Cardiac muscle cell (in vitro differentiated cells and primary cell): ENCODE measurements at regions not wholly inside any gene's neighbourhood (a gene's known extent, or its start where the extent isn't known, plus 50 kb on each side); places are given as distances from the start of the nearest gene placed in this dataset.

Experiments
- DNase-seq, 2 donors: peaks; one replicate each; pipeline versions ENCODE4 v3.0.0 to v3.0.0-alpha.2; 2010 to 2017; ENCODE audit warnings: low read depth in 1 of 2, low spot score in 1 of 2
- H3K27ac ChIP-seq: fragments of 200-600 bp; sonication (generic); 2 replicates; pipeline ENCODE4 v1.5.1; 2016
- H3K27me3 ChIP-seq: fragments of 200-600 bp; sonication (generic); 2 replicates; pipeline ENCODE4 v1.6.0; 2016; ENCODE audit warnings: control low read depth
- H3K36me3 ChIP-seq: fragments of 200-600 bp; sonication (generic); 2 replicates; pipeline ENCODE4 v1.5.1; 2016; ENCODE audit warnings: control low read depth
- H3K4me1 ChIP-seq: fragments of 200-600 bp; sonication (generic); 2 replicates; pipeline ENCODE4 v1.8.1; 2017; ENCODE audit warnings: low read depth, mild to moderate bottlenecking, mixed run types
- H3K4me3 ChIP-seq: fragments of 200-600 bp; sonication (generic); 2 replicates; pipeline ENCODE4 v1.5.1; 2016; ENCODE audit warnings: mild to moderate bottlenecking
- H3K9me3 ChIP-seq: fragments of 200-600 bp; sonication (generic); 2 replicates; pipeline ENCODE4 v1.5.1; 2017; ENCODE audit warnings: low read depth, mild to moderate bottlenecking, control low read depth
- CTCF ChIP-seq: IDR thresholded peaks from 2 replicates; pipeline ENCODE4 v1.5.1; 2012; ENCODE audit warnings: low read depth, mild to moderate bottlenecking, low read length

GRCh38 chr2:186269536-186269935, 216.5 kb upstream of the ZC3H15 start:
- Histone ChIP-seq H3K9me3 (no peaks in the 10 kb centered on the region), H3K27ac (no peak overlapping the region), H3K36me3 (no peaks in the 10 kb centered on the region), H3K4me3 (no peak overlapping the region), H3K4me1 (no peaks in the 10 kb centered on the region), H3K27me3 (no peaks in the 10 kb centered on the region)
- DNase-seq: no peak
- TF ChIP-seq CTCF: no peak

GRCh38 chr2:186273953-186274352, 212.1 kb upstream of the ZC3H15 start:
- Histone ChIP-seq H3K4me1 (no peaks in the 10 kb centered on the region), H3K36me3 (no peaks in the 10 kb centered on the region), H3K27me3 (no peaks in the 10 kb centered on the region), H3K9me3 (no peaks in the 10 kb centered on the region), H3K27ac (no peak overlapping the region), H3K4me3 (no peak overlapping the region)
- no peak for TF ChIP-seq CTCF
- no peak for DNase-seq

- DNase-seq: peak in 1 of 2 donors; percentile 21
- no peak for TF ChIP-seq CTCF
- H3K4me3 ChIP-seq: no peak overlapping the region
- H3K27ac ChIP-seq: no peak overlapping the region
- H3K36me3 ChIP-seq: no peaks in the 10 kb centered on the region
- H3K9me3 ChIP-seq: no peaks in the 10 kb centered on the region
- H3K27me3 ChIP-seq: no peaks in the 10 kb centered on the region
- no peaks in the 10 kb centered on the region for H3K4me1 ChIP-seq
Measured at GRCh38 chr2:186274936-186275575, 211.0 kb upstream of the ZC3H15 start.

GRCh38 chr2:186276909-186277308, 209.2 kb upstream of the ZC3H15 start:
- no peak for TF ChIP-seq CTCF
- H3K36me3 ChIP-seq: no peaks in the 10 kb centered on the region
- no peak overlapping the region for H3K27ac ChIP-seq
- no peak for DNase-seq
- H3K4me3 ChIP-seq: no peak overlapping the region
- no peaks in the 10 kb centered on the region for H3K4me1 ChIP-seq
- H3K27me3 ChIP-seq: no peaks in the 10 kb centered on the region
- no peaks in the 10 kb centered on the region for H3K9me3 ChIP-seq

GRCh38 chr2:186281726-186282125, 204.3 kb upstream of the ZC3H15 start:
- no peak for TF ChIP-seq CTCF
- H3K4me1 ChIP-seq: no peaks in the 10 kb centered on the region
- no peaks in the 10 kb centered on the region for H3K27me3 ChIP-seq
- H3K9me3 ChIP-seq: no peaks in the 10 kb centered on the region
- H3K36me3 ChIP-seq: no peaks in the 10 kb centered on the region
- DNase-seq: no peak
- no peak overlapping the region for H3K4me3 ChIP-seq
- H3K27ac ChIP-seq: no peak overlapping the region
